ENCODE measurements at regions not wholly inside any gene's neighbourhood (a gene's known extent, or its start where the extent isn't known, plus 50 kb on each side); places are given as distances from the start of the nearest gene placed in this dataset.

GRCh38 chr6:163780994-163781393 lies 366.5 kb downstream of the QKI start:
- H2AFZ ChIP-seq (ENCODE audit: low read length) = no peak overlapping the region
- BruUV-seq (replicated peaks) = no TSS peak
- H3K4me2 ChIP-seq (ENCODE audit: low read depth, low read length) = no peak overlapping the region
- ATAC-seq = no peak
- POLR2A ChIA-PET = no interaction called here
- H3K4me3 ChIP-seq (replicated peaks in 1 of 3; ENCODE audit: insufficient read depth in 1 of 3, low read depth in 2 of 3, low read length in 3 of 3) = no peak overlapping the region
- TF ChIP-seq BORCS8-MEF2B (CRISPR knock-in tag; IDR thresholded peaks at IDR 0.05) = no peak
- 2% methylated on average over 2 of the region's 5 CpGs for WGBS (ENCODE audit: low lambda C conversion rate)
- DNase-seq (ENCODE audit: low spot score) = no peak
- CTCF ChIA-PET (ENCODE audit: low intra/inter-chr PET ratio, low total read pairs) = no interaction called here
- H3K27ac ChIP-seq (ENCODE audit: extremely low read length, insufficient read depth, low read length) = no peak overlapping the region
- FAIRE-seq = no peak
- H3K9ac ChIP-seq (ENCODE audit: insufficient read depth, low read depth, low read length) = no peak overlapping the region
- no peaks in the 10 kb centered on the region for H3K9me3 ChIP-seq (ENCODE audit: low read length)
- H3K79me2 ChIP-seq (ENCODE audit: insufficient read depth, low read length) = no peaks in the 10 kb centered on the region
- no peaks in the 10 kb centered on the region for H3K4me1 ChIP-seq (ENCODE audit: insufficient read depth, low read length)
- in situ Hi-C loops (cut with HindIII; ENCODE audit: extremely low pct_ligation_motif_present, low pct_unique_long_range_greater_than_20kb) (no loop called here), intact Hi-C loops (cut with micrococcal nuclease; ENCODE audit: unreplicated experiment) (no loop called here)
- no peaks in the 10 kb centered on the region for H4K20me1 ChIP-seq (ENCODE audit: insufficient read depth, low read length)
- H3K36me3 ChIP-seq (replicated peaks in 1 of 2; ENCODE audit: control insufficient read depth in 1 of 2, insufficient read depth in 2 of 2, low read length in 2 of 2) = no peaks in the 10 kb centered on the region
- peaks cover 0 to 4% of the 10 kb centered on the region in 2 experiments; a peak in 1 of 5 replicates for H3K27me3 ChIP-seq (ENCODE audit: control insufficient read depth in 1 of 2, insufficient read depth in 2 of 2, low read length in 2 of 2)

GRCh38 chr6:163779727-163780284 lies 365.3 kb downstream of the QKI start:
- H2AFZ ChIP-seq (ENCODE audit: low read length) = no peak overlapping the region
- peaks cover 0 to 4% of the 10 kb centered on the region in 2 experiments; a peak in 1 of 5 replicates for H3K27me3 ChIP-seq (ENCODE audit: control insufficient read depth in 1 of 2, insufficient read depth in 2 of 2, low read length in 2 of 2)
- no peak overlapping the region for H3K9ac ChIP-seq (ENCODE audit: insufficient read depth, low read depth, low read length)
- H3K4me2 ChIP-seq (ENCODE audit: low read depth, low read length) = no peak overlapping the region
- ChIA-PET CTCF (ENCODE audit: low intra/inter-chr PET ratio, low total read pairs) (no interaction called here), POLR2A (no interaction called here)
- no peaks in the 10 kb centered on the region for H3K4me1 ChIP-seq (ENCODE audit: insufficient read depth, low read length)
- H3K27ac ChIP-seq (ENCODE audit: extremely low read length, insufficient read depth, low read length) = no peak overlapping the region
- H3K4me3 ChIP-seq (replicated peaks in 1 of 3; ENCODE audit: insufficient read depth in 1 of 3, low read depth in 2 of 3, low read length in 3 of 3) = no peak overlapping the region
- no peak for ATAC-seq
- no peak for FAIRE-seq
- no TSS peak for BruUV-seq (replicated peaks)
- 8% methylated on average over 7 of the region's 7 CpGs for WGBS (ENCODE audit: low lambda C conversion rate)
- H3K79me2 ChIP-seq (ENCODE audit: insufficient read depth, low read length) = no peaks in the 10 kb centered on the region
- H3K9me3 ChIP-seq (ENCODE audit: low read length) = no peaks in the 10 kb centered on the region
- no peaks in the 10 kb centered on the region for H4K20me1 ChIP-seq (ENCODE audit: insufficient read depth, low read length)
- in situ Hi-C loops (cut with HindIII; ENCODE audit: extremely low pct_ligation_motif_present, low pct_unique_long_range_greater_than_20kb) (no loop called here), intact Hi-C loops (cut with micrococcal nuclease; ENCODE audit: unreplicated experiment) (no loop called here)
- TF ChIP-seq HOXA5 (CRISPR knock-in tag; IDR thresholded peaks at IDR 0.05) (no peak), HNRNPH1 (optimal IDR thresholded peaks at IDR 0.05; ENCODE audit: low read depth, low read length) (no peak), TAF15 (IDR thresholded peaks at IDR 0.05; ENCODE audit: low read depth, low read length, poor library complexity, severe bottlenecking) (no peak), HNF4A (CRISPR knock-in tag; IDR thresholded peaks at IDR 0.05) (no peak), HOXA9 (CRISPR knock-in tag; IDR thresholded peaks at IDR 0.05; ENCODE audit: borderline replicate concordance) (no peak), EP300 (IDR thresholded peaks at IDR 0.05; ENCODE audit: low read depth in 2 of 2, low read length in 2 of 2) (no peak), EP300 (CRISPR knock-in tag; IDR thresholded peaks at IDR 0.05; ENCODE audit: borderline replicate concordance) (no peak), ZNF33B (CRISPR knock-in tag; IDR thresholded peaks at IDR 0.05) (no peak), ZKSCAN5 (CRISPR knock-in tag; IDR thresholded peaks at IDR 0.05) (no peak), ZNF879 (CRISPR knock-in tag; IDR thresholded peaks at IDR 0.05) (no peak), ZNF382 (CRISPR knock-in tag; IDR thresholded peaks at IDR 0.05; ENCODE audit: borderline replicate concordance) (no peak), BRD4 (CRISPR knock-in tag; IDR thresholded peaks at IDR 0.05) (no peak)
- H3K36me3 ChIP-seq (replicated peaks in 1 of 2; ENCODE audit: control insufficient read depth in 1 of 2, insufficient read depth in 2 of 2, low read length in 2 of 2) = no peaks in the 10 kb centered on the region
- no peak for DNase-seq (ENCODE audit: low spot score)

Data from HepG2 (cell line).